Endothelial cell of umbilical vein (primary cell): ENCODE measurements at regions not wholly inside any gene's neighbourhood (a gene's known extent, or its start where the extent isn't known, plus 50 kb on each side); places are given as distances from the start of the nearest gene placed in this dataset.

Experiments used
- BruUV-seq: library from RNA; stranded (reverse); fragments of 400-500 nt; replicated peaks from 2 replicates; lab custom pipeline; 2021; lab: Mats Ljungman, UMichigan
- CTCF ChIA-PET: fragments of 300-600, 350-600 bp; sonication (Branson Sonifier 250); formaldehyde crosslinking; loops from one replicate; lab custom pipeline; 2021; ENCODE audit warnings: antibody characterized with exemption, inconsistent platforms; lab: Charles Lee
- POLR2A ChIA-PET: fragments of 300-600, 350-600 bp; sonication (Branson Sonifier 250); formaldehyde crosslinking; loops from one replicate; lab custom pipeline; 2021; ENCODE audit warnings: antibody characterized with exemption, inconsistent platforms; lab: Charles Lee
- DNase-seq: peaks from one replicate; pipeline ENCODE4 v3.0.0-alpha.2; 2011; ENCODE audit warnings: low read depth, low spot score
- FAIRE-seq: peaks from 2 replicates; lab custom pipeline; 2011; peaks lifted over from hg19 to GRCh38; lab: Jason Lieb, UNC
- H2AFZ ChIP-seq: 2 replicates; pipeline ENCODE4 v1.6.0; 2012; ENCODE audit warnings: low read depth, low read length, control low read depth, inconsistent platforms
- H3K27ac ChIP-seq: 2 replicates; pipeline ENCODE4 v1.5.1; 2011; ENCODE audit warnings: low read depth, mild to moderate bottlenecking, control low read depth, low read length, moderate library complexity; ENCODE audit not compliant: insufficient read depth
- H3K27me3 ChIP-seq, 2 experiments: 2 replicates each; pipeline versions ENCODE4 v1.6.0 to v1.6.1; 2011; ENCODE audit warnings: low read length in 2 of 2, mixed read lengths in 1 of 2; ENCODE audit not compliant: control insufficient read depth in 2 of 2, insufficient read depth in 2 of 2
- H3K36me3 ChIP-seq, 2 experiments: 2 replicates in 1 of 2; 3 replicates in 1 of 2; pipeline ENCODE4 v1.5.1; 2011; ENCODE audit warnings: low read length in 2 of 2, mild to moderate bottlenecking in 1 of 2, moderate library complexity in 1 of 2; ENCODE audit not compliant: control insufficient read depth in 2 of 2, insufficient read depth in 2 of 2; ENCODE audit errors: extremely low read depth in 1 of 2
- H3K4me1 ChIP-seq: 3 replicates; pipeline ENCODE4 v1.5.1; 2011; ENCODE audit warnings: mild to moderate bottlenecking, low read length; ENCODE audit not compliant: control insufficient read depth, insufficient read depth; ENCODE audit errors: extremely low read depth
- H3K4me2 ChIP-seq: 2 replicates; pipeline ENCODE4 v1.6.1; 2011; ENCODE audit warnings: low read length, control low read depth, mixed read lengths; ENCODE audit not compliant: insufficient read depth
- H3K4me3 ChIP-seq, 3 experiments: fragments of 200-600 bp in 1 of 3; sonication (generic), shearing (Covaris generic) in 1 of 3; replicated peaks in 1 of 3; 2 replicates each; pipeline ENCODE4 v1.5.1; 2011 to 2016; ENCODE audit warnings: control low read depth in 3 of 3, low read length in 3 of 3, mild to moderate bottlenecking in 2 of 3, inconsistent platforms in 1 of 3, low read depth in 1 of 3, moderate library complexity in 1 of 3; ENCODE audit not compliant: insufficient read depth in 1 of 3
- H3K79me2 ChIP-seq: 2 replicates; pipeline ENCODE4 v1.6.0; 2012; ENCODE audit warnings: low read length, inconsistent platforms; ENCODE audit not compliant: control insufficient read depth, insufficient read depth
- H3K9ac ChIP-seq: replicated peaks from 2 replicates; pipeline ENCODE3; 2011; ENCODE audit warnings: low read length, control low read depth; ENCODE audit not compliant: insufficient read depth; ENCODE audit errors: extremely low read depth
- H3K9me1 ChIP-seq: replicated peaks from 3 replicates; pipeline ENCODE4 v1.6.0; 2011; ENCODE audit warnings: mild to moderate bottlenecking, low read length; ENCODE audit not compliant: control insufficient read depth, insufficient read depth; ENCODE audit errors: extremely low read depth
- H3K9me3 ChIP-seq: replicated peaks from 2 replicates; pipeline ENCODE4 v1.5.1; 2012; ENCODE audit warnings: low read length, inconsistent platforms; ENCODE audit not compliant: control insufficient read depth, insufficient read depth
- H4K20me1 ChIP-seq: replicated peaks from 2 replicates; pipeline ENCODE3; 2011; ENCODE audit warnings: mild to moderate bottlenecking, low read length; ENCODE audit not compliant: control insufficient read depth, insufficient read depth; ENCODE audit errors: extremely low read depth
- EZH2 ChIP-seq: IDR thresholded peaks from 2 replicates; pipeline ENCODE4 v1.6.1; 2012; ENCODE audit warnings: borderline replicate concordance, low read depth, mild to moderate bottlenecking, moderate library complexity, low read length, inconsistent platforms; ENCODE audit not compliant: severe bottlenecking
- FOS ChIP-seq: IDR thresholded peaks from 2 replicates; pipeline ENCODE4 v1.6.1; 2011; ENCODE audit warnings: mild to moderate bottlenecking, low read length, moderate library complexity, borderline replicate concordance; ENCODE audit not compliant: insufficient read depth
- GATA2 ChIP-seq: IDR thresholded peaks from 2 replicates; pipeline ENCODE4 v1.7.0; 2011; ENCODE audit warnings: low read depth, mild to moderate bottlenecking, moderate library complexity, mixed read lengths, low read length; ENCODE audit not compliant: insufficient read length, insufficient read depth
- JUN ChIP-seq: IDR thresholded peaks from 2 replicates; pipeline ENCODE4 v1.6.1; 2011; ENCODE audit warnings: borderline replicate concordance, low read depth; ENCODE audit not compliant: insufficient read length, insufficient read depth
- MAX ChIP-seq: IDR thresholded peaks from 2 replicates; pipeline ENCODE4 v1.6.1; 2011; ENCODE audit not compliant: insufficient read depth, insufficient read length
- MYC ChIP-seq: IDR thresholded peaks from one replicate; pipeline ENCODE4 v1.6.1; 2011; ENCODE audit warnings: mild to moderate bottlenecking, low read depth, low read length
- POLR2A ChIP-seq: IDR thresholded peaks from 2 replicates; pipeline ENCODE4 v1.6.1; 2012; ENCODE audit warnings: low read depth, mild to moderate bottlenecking, control low read depth, low read length
- POLR2AphosphoS5 ChIP-seq: IDR thresholded peaks from 2 replicates; pipeline ENCODE4 v1.6.1; 2012; ENCODE audit warnings: low read depth, mild to moderate bottlenecking, control low read depth, low read length, moderate library complexity; ENCODE audit not compliant: insufficient read depth
- dilution Hi-C: fragments of 300-500 bp; cut with MboI; formaldehyde crosslinking; loops from one replicate; pipeline ENCODE4 v1.15.0; 2019; ENCODE audit warnings: low sequenced_read_pairs; ENCODE audit not compliant: extremely low pct_ligation_motif_present
- intact Hi-C: fragments of 100-400 bp; cut with micrococcal nuclease; formaldehyde crosslinking; loops from one replicate; pipeline ENCODE4 v1.10.0; 2022
- TF ChIP-seq, protein P1 (sequence below), 2 donors: IDR thresholded peaks; 1 replicate in 1 of 2; 2 replicates in 1 of 2; pipeline ENCODE4 v1.5.1; 2011; ENCODE audit warnings: low read length in 2 of 2, mild to moderate bottlenecking in 2 of 2, moderate library complexity in 2 of 2, control low read depth in 1 of 2, inconsistent platforms in 1 of 2, low read depth in 1 of 2; ENCODE audit not compliant: insufficient read depth in 1 of 2; ENCODE audit errors: extremely low read depth in 1 of 2

DNA sequence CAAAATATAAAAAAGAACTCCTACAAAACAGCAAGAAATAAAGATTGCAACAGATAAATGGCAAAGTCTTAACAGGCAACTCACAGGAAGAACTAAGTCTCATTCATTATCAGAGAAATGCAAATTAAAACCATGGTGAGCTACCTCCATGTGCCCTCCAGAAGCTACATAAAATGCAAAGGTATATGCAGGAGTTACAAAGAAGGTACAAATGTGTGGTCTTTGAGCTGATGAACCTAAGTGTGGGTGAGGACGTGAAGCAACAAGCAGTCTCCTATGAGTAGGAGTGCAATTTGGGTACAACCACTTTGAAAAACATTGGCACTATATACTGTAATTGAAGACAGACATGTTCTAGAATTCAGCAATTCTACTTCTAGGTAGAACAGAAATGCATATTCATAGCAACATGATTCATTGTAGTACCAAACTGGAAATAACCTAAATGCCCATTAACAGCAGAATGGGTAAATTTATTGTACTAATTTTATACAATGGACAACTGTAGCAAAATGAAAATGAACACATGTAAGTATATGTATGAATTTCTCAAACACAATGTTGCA lies 61.6 kb upstream of the KCNMA1 start:
- Histone ChIP-seq H3K79me2 (no peaks in the 10 kb centered on the region), H3K4me3 (no peak overlapping the region), H4K20me1 (no peaks in the 10 kb centered on the region), H3K4me1 (no peaks in the 10 kb centered on the region), H3K27ac (no peak overlapping the region), H3K9me3 (no peaks in the 10 kb centered on the region), H3K27me3 (peaks cover 3% of the 10 kb centered on the region in 2 experiments), H3K9ac (no peak overlapping the region), H3K9me1 (no peaks in the 10 kb centered on the region), H3K4me2 (no peak overlapping the region), H2AFZ (no peak overlapping the region), H3K36me3 (no peaks in the 10 kb centered on the region)
- intact Hi-C loops, result no loop called here
- no peak for DNase-seq
- ChIA-PET CTCF (interaction anchor here (2.1 kb wide), 1 partner anchor 12 kb away, joined by 10 read pairs; no protein-coding TSS in a partner anchor), POLR2A (no interaction called here)
- dilution Hi-C loops, result no loop called here
- BruUV-seq, result no TSS peak
- no peak for TF ChIP-seq POLR2AphosphoS5
- no peak for TF ChIP-seq POLR2A
- TF ChIP-seq FOS, result no peak
- TF ChIP-seq, protein P1, sequence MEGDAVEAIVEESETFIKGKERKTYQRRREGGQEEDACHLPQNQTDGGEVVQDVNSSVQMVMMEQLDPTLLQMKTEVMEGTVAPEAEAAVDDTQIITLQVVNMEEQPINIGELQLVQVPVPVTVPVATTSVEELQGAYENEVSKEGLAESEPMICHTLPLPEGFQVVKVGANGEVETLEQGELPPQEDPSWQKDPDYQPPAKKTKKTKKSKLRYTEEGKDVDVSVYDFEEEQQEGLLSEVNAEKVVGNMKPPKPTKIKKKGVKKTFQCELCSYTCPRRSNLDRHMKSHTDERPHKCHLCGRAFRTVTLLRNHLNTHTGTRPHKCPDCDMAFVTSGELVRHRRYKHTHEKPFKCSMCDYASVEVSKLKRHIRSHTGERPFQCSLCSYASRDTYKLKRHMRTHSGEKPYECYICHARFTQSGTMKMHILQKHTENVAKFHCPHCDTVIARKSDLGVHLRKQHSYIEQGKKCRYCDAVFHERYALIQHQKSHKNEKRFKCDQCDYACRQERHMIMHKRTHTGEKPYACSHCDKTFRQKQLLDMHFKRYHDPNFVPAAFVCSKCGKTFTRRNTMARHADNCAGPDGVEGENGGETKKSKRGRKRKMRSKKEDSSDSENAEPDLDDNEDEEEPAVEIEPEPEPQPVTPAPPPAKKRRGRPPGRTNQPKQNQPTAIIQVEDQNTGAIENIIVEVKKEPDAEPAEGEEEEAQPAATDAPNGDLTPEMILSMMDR (IDR thresholded peaks at IDR 0.05; ENCODE audit: extremely low read depth in 1 of 2, insufficient read depth in 1 of 2, low read depth in 1 of 2, low read length in 2 of 2), result no peak
- TF ChIP-seq JUN, result no peak
- no peak for TF ChIP-seq MYC
- no peak for TF ChIP-seq EZH2
- TF ChIP-seq GATA2, result no peak
- no peak for TF ChIP-seq MAX
- no peak for FAIRE-seq
